Caco-2 (cell line): ENCODE measurements at regions not wholly inside any gene's neighbourhood (a gene's known extent, or its start where the extent isn't known, plus 50 kb on each side); places are given as distances from the start of the nearest gene placed in this dataset.

Experiments used
- BruUV-seq: library from RNA; stranded (reverse); fragments of 400-500 nt; replicated peaks from 2 replicates; lab custom pipeline; 2021; lab: Mats Ljungman, UMichigan
- CTCF ChIA-PET: fragments of 300-600 bp; sonication (Branson Sonifier 250); formaldehyde crosslinking; loops from one replicate; lab custom pipeline; 2022; ENCODE audit warnings: antibody characterized with exemption; lab: Charles Lee
- POLR2A ChIA-PET: fragments of 300-600 bp; sonication (Branson Sonifier 250); formaldehyde crosslinking; loops from one replicate; lab custom pipeline; 2022; ENCODE audit warnings: antibody characterized with exemption; lab: Charles Lee
- DNase-seq, 2 experiments: peaks; one replicate each; pipeline versions ENCODE4 v3.0.0 to v3.0.0-alpha.2; 2020 to 2022
- H3K27me3 ChIP-seq: replicated peaks from 2 replicates; pipeline ENCODE4 v1.6.0; 2011; ENCODE audit warnings: low read length; ENCODE audit not compliant: control insufficient read depth, insufficient read depth
- H3K36me3 ChIP-seq: 2 replicates; pipeline ENCODE4 v1.5.1; 2011; ENCODE audit warnings: low read length; ENCODE audit not compliant: control insufficient read depth, insufficient read depth
- H3K4me1 ChIP-seq: fragments of 250-450 bp; sonication (Bioruptor Pico); 2 replicates; pipeline ENCODE4 v1.5.1; 2020; ENCODE audit warnings: mild to moderate bottlenecking
- H3K4me3 ChIP-seq: 2 replicates; pipeline ENCODE4 v1.5.1; 2011; ENCODE audit warnings: low read depth, mild to moderate bottlenecking, control low read depth, low read length
- H3K9me3 ChIP-seq: fragments of 250-450 bp; sonication (Bioruptor Pico); 2 replicates; pipeline ENCODE4 v1.5.1; 2020; ENCODE audit warnings: mild to moderate bottlenecking, moderate library complexity
- H3K27ac Mint-ChIP-seq: one replicate; pipeline ENCODE4 v1.8.0; 2022; ENCODE audit warnings: mixed read lengths; ENCODE audit not compliant: unreplicated experiment
- H3K27me3 Mint-ChIP-seq: one replicate; pipeline ENCODE4 v1.8.0; 2022; ENCODE audit warnings: mixed read lengths; ENCODE audit not compliant: insufficient read depth, unreplicated experiment
- H3K36me3 Mint-ChIP-seq: one replicate; pipeline ENCODE4 v1.8.0; 2022; ENCODE audit warnings: mild to moderate bottlenecking, mixed read lengths; ENCODE audit not compliant: insufficient read depth, unreplicated experiment
- H3K4me1 Mint-ChIP-seq: one replicate; pipeline ENCODE4 v1.8.0; 2022; ENCODE audit warnings: low read depth, mixed read lengths; ENCODE audit not compliant: unreplicated experiment
- H3K4me3 Mint-ChIP-seq: one replicate; pipeline ENCODE4 v1.8.0; 2022; ENCODE audit warnings: mild to moderate bottlenecking, moderate library complexity, mixed read lengths; ENCODE audit not compliant: unreplicated experiment
- H3K9me3 Mint-ChIP-seq: one replicate; pipeline ENCODE4 v1.8.0; 2022; ENCODE audit warnings: mixed read lengths; ENCODE audit not compliant: unreplicated experiment
- CTCF ChIP-seq, 2 experiments: fragments of 200-600 bp in 1 of 2; IDR thresholded peaks; 1 replicate in 1 of 2; 2 replicates in 1 of 2; pipeline versions ENCODE4 v1.5.1 to v1.8.0; 2011 to 2022; ENCODE audit warnings: antibody characterized with exemption in 1 of 2, control low read depth in 1 of 2, inconsistent platforms in 1 of 2, low read depth in 1 of 2, low read length in 1 of 2, mild to moderate bottlenecking in 1 of 2, moderate library complexity in 1 of 2; ENCODE audit not compliant: insufficient read depth in 1 of 2, severe bottlenecking in 1 of 2, unreplicated experiment in 1 of 2
- intact Hi-C: fragments of 100-400 bp; cut with micrococcal nuclease; formaldehyde crosslinking; loops from one replicate; pipeline ENCODE4 v1.10.0; 2022; ENCODE audit not compliant: unreplicated experiment

DNA sequence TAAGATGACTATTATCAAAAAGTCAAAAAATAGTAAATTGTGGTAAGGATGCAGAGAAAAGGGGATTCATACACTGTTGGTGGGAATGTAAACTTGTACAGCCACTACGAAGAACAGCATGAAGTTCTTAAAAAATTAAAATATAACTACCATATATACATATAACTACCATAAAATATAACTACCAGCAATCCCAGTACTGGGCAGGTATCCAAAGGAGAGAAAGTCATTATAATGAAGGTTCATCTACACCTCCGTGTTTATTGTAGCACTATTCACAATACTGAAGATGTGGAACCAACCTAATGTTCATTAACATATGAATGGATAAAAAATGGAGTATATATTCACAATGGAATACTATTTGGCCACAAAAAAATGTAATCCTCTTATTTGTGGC lies 360.9 kb upstream of the CT83 start:
- no TSS peak for BruUV-seq
- Histone ChIP-seq H3K4me3 (no peak overlapping the region), H3K4me1 (no peaks in the 10 kb centered on the region), H3K36me3 (no peaks in the 10 kb centered on the region), H3K9me3 (no peaks in the 10 kb centered on the region), H3K27me3 (no peaks in the 10 kb centered on the region)
- ChIA-PET POLR2A (no interaction called here), CTCF (no interaction called here)
- TF ChIP-seq CTCF (IDR thresholded peaks at IDR 0.05; ENCODE audit: insufficient read depth in 1 of 2, low read depth in 1 of 2, low read length in 1 of 2, severe bottlenecking in 1 of 2, unreplicated experiment in 1 of 2) = no peak
- DNase-seq = no peak
- Mint-ChIP-seq H3K4me3 (no peak overlapping the region), H3K27ac (no peak overlapping the region), H3K9me3 (no peaks in the 10 kb centered on the region), H3K36me3 (no peaks in the 10 kb centered on the region), H3K4me1 (no peaks in the 10 kb centered on the region), H3K27me3 (peaks cover 2% of the 10 kb centered on the region)
- intact Hi-C loops = no loop called here

- CTCF ChIA-PET = no interaction called here
- no peaks in the 10 kb centered on the region for H3K36me3 Mint-ChIP-seq
- BruUV-seq = no TSS peak
Measured at GRCh38 chrX:116806288-116806802, 343.6 kb upstream of the CT83 start.

GRCh38 chrX:116801943-116802342 lies 339.2 kb upstream of the CT83 start:
- Histone ChIP-seq H3K27me3 (no peaks in the 10 kb centered on the region), H3K36me3 (no peaks in the 10 kb centered on the region), H3K4me1 (no peaks in the 10 kb centered on the region), H3K9me3 (no peaks in the 10 kb centered on the region), H3K4me3 (no peak overlapping the region)
- TF ChIP-seq CTCF (IDR thresholded peaks at IDR 0.05; ENCODE audit: insufficient read depth in 1 of 2, low read depth in 1 of 2, low read length in 1 of 2, severe bottlenecking in 1 of 2, unreplicated experiment in 1 of 2) = no peak
- Mint-ChIP-seq H3K4me3 (no peak overlapping the region), H3K4me1 (no peaks in the 10 kb centered on the region), H3K9me3 (no peaks in the 10 kb centered on the region), H3K36me3 (no peaks in the 10 kb centered on the region), H3K27ac (no peak overlapping the region), H3K27me3 (no peaks in the 10 kb centered on the region)
- ChIA-PET POLR2A (no interaction called here), CTCF (no interaction called here)
- intact Hi-C loops = no loop called here
- no TSS peak for BruUV-seq
- DNase-seq = no peak

More at GRCh38 chrX:116806288-116806802, 343.6 kb upstream of the CT83 start:
- Histone ChIP-seq H3K27me3 (no peaks in the 10 kb centered on the region), H3K9me3 (no peaks in the 10 kb centered on the region), H3K4me1 (no peaks in the 10 kb centered on the region), H3K36me3 (no peaks in the 10 kb centered on the region), H3K4me3 (no peak overlapping the region)
- Mint-ChIP-seq H3K4me1 (peaks cover 3% of the 10 kb centered on the region), H3K9me3 (peaks cover 8% of the 10 kb centered on the region), H3K4me3 (no peak overlapping the region), H3K27ac (no peak overlapping the region), H3K27me3 (no peaks in the 10 kb centered on the region)
- TF ChIP-seq CTCF (IDR thresholded peaks at IDR 0.05; ENCODE audit: insufficient read depth in 1 of 2, low read depth in 1 of 2, low read length in 1 of 2, severe bottlenecking in 1 of 2, unreplicated experiment in 1 of 2) = no peak
- POLR2A ChIA-PET = no interaction called here
- intact Hi-C loops = no loop called here
- no peak for DNase-seq
